ENCODE measurements at regions not wholly inside any gene's neighbourhood (a gene's known extent, or its start where the extent isn't known, plus 50 kb on each side); places are given as distances from the start of the nearest gene placed in this dataset.

DNA sequence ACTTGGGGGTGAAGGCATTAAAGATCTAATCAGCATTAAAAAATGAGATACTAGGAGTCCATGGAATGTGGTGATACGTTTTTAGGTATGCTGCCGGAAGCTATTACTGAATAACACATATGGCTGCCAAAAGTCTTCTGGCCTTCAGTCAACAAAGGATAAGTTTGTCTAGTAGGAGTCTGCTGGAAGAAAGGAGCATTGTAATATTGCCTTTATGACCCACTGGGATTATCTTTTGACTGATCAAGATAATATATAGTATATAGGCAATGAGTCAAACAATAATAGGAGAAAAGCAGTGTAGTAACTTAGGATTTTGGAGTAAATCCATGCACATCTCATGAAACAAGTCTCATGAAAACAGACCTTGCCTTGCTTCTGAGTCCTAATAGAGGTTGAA, 295.4 kb downstream of the SLITRK6 start (continued):
- TF ChIP-seq SRF (IDR thresholded peaks at IDR 0.05; ENCODE audit: low read depth): no peak

- Histone ChIP-seq H3K4me3 (replicated peaks in 1 of 2; ENCODE audit: low read depth in 1 of 2, low read length in 2 of 2) (no peak overlapping the region), H3K79me2 (ENCODE audit: insufficient read depth, low read length) (no peaks in the 10 kb centered on the region), H3K27me3 (ENCODE audit: insufficient read depth, low read length) (no peaks in the 10 kb centered on the region), H3K9me3 (ENCODE audit: control insufficient read depth in 1 of 2, insufficient read depth in 1 of 2, low read depth in 1 of 2, low read length in 2 of 2) (no peaks in the 10 kb centered on the region; a peak in 1 of 4 replicates), H3K36me3 (ENCODE audit: control insufficient read depth in 1 of 2, insufficient read depth in 2 of 2, low read length in 2 of 2) (no peaks in the 10 kb centered on the region), H3K27ac (ENCODE audit: low read depth, low read length) (no peak overlapping the region), H4K20me1 (ENCODE audit: insufficient read depth) (no peaks in the 10 kb centered on the region; the same call in 1 of the 2 replicates), H3K4me2 (ENCODE audit: low read length) (no peak overlapping the region), H3K9me2 (ENCODE audit: insufficient read depth) (no peaks in the 10 kb centered on the region), H3K4me1 (ENCODE audit: control insufficient read depth in 1 of 2, insufficient read depth in 2 of 2, low read length in 2 of 2) (no peaks in the 10 kb centered on the region), H2AFZ (ENCODE audit: low read depth, low read length, poor library complexity, severe bottlenecking) (no peak overlapping the region), H3K9ac (ENCODE audit: low read length) (no peak overlapping the region)
- ChIA-PET POLR2A (no interaction called here), RAD21 (ENCODE audit: low non-redundant PET in 1 of 2, low total read pairs in 2 of 2, uncharacterized antibody in 2 of 2, unreplicated experiment in 2 of 2) (no interaction called here), CTCF (no interaction called here)
- ATAC-seq (no peak), DNase-seq (ENCODE audit: low read depth, low spot score) (no peak)
- intact Hi-C loops (cut with micrococcal nuclease): no loop called here
- BruUV-seq (replicated peaks): no TSS peak
- TF ChIP-seq CEBPB (IDR thresholded peaks at IDR 0.05; ENCODE audit: low read depth) (no peak), POLR2AphosphoS5 (IDR thresholded peaks at IDR 0.05; ENCODE audit: low read depth, low read length) (no peak), SP1 (IDR thresholded peaks at IDR 0.05; ENCODE audit: low read depth) (no peak), SIN3A (IDR thresholded peaks at IDR 0.05; ENCODE audit: low read depth) (no peak), JUND (IDR thresholded peaks at IDR 0.05) (no peak), TCF7L2 (IDR thresholded peaks at IDR 0.05; ENCODE audit: borderline replicate concordance, extremely low read depth, insufficient read depth, insufficient read length) (no peak), SRF (IDR thresholded peaks at IDR 0.05; ENCODE audit: low read depth) (no peak), ZNF274 (IDR thresholded peaks at IDR 0.05; ENCODE audit: low read depth, low read length) (no peak), POLR2A (IDR thresholded peaks at IDR 0.05; ENCODE audit: borderline replicate concordance, extremely low read depth, insufficient read depth, insufficient read length) (no peak), ZFX (IDR thresholded peaks at IDR 0.05) (no peak)
- TF ChIP-seq, protein P1, sequence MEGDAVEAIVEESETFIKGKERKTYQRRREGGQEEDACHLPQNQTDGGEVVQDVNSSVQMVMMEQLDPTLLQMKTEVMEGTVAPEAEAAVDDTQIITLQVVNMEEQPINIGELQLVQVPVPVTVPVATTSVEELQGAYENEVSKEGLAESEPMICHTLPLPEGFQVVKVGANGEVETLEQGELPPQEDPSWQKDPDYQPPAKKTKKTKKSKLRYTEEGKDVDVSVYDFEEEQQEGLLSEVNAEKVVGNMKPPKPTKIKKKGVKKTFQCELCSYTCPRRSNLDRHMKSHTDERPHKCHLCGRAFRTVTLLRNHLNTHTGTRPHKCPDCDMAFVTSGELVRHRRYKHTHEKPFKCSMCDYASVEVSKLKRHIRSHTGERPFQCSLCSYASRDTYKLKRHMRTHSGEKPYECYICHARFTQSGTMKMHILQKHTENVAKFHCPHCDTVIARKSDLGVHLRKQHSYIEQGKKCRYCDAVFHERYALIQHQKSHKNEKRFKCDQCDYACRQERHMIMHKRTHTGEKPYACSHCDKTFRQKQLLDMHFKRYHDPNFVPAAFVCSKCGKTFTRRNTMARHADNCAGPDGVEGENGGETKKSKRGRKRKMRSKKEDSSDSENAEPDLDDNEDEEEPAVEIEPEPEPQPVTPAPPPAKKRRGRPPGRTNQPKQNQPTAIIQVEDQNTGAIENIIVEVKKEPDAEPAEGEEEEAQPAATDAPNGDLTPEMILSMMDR (IDR thresholded peaks at IDR 0.05 in 2 of 3, conservative IDR thresholded peaks at IDR 0.05 in 1 of 3; ENCODE audit: borderline replicate concordance in 1 of 3, insufficient read depth in 1 of 3, low read depth in 2 of 3, low read length in 2 of 3): no peak
- TF ChIP-seq, protein P2, sequence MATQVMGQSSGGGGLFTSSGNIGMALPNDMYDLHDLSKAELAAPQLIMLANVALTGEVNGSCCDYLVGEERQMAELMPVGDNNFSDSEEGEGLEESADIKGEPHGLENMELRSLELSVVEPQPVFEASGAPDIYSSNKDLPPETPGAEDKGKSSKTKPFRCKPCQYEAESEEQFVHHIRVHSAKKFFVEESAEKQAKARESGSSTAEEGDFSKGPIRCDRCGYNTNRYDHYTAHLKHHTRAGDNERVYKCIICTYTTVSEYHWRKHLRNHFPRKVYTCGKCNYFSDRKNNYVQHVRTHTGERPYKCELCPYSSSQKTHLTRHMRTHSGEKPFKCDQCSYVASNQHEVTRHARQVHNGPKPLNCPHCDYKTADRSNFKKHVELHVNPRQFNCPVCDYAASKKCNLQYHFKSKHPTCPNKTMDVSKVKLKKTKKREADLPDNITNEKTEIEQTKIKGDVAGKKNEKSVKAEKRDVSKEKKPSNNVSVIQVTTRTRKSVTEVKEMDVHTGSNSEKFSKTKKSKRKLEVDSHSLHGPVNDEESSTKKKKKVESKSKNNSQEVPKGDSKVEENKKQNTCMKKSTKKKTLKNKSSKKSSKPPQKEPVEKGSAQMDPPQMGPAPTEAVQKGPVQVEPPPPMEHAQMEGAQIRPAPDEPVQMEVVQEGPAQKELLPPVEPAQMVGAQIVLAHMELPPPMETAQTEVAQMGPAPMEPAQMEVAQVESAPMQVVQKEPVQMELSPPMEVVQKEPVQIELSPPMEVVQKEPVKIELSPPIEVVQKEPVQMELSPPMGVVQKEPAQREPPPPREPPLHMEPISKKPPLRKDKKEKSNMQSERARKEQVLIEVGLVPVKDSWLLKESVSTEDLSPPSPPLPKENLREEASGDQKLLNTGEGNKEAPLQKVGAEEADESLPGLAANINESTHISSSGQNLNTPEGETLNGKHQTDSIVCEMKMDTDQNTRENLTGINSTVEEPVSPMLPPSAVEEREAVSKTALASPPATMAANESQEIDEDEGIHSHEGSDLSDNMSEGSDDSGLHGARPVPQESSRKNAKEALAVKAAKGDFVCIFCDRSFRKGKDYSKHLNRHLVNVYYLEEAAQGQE (IDR thresholded peaks at IDR 0.05; ENCODE audit: low read depth): no peak
- TF ChIP-seq, protein P3, sequence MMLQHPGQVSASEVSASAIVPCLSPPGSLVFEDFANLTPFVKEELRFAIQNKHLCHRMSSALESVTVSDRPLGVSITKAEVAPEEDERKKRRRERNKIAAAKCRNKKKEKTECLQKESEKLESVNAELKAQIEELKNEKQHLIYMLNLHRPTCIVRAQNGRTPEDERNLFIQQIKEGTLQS (IDR thresholded peaks at IDR 0.05): no peak
Measured at GRCh38 chr13:85501616-85502015, 297.6 kb downstream of the SLITRK6 start.

Data from HCT116 (cell line).